NCI-H226 (cell line): ENCODE measurements at regions not wholly inside any gene's neighbourhood (a gene's known extent, or its start where the extent isn't known, plus 50 kb on each side); places are given as distances from the start of the nearest gene placed in this dataset.
"Not testable (repeated sequence)": the region's sequence is repeated elsewhere in the genome, so short reads cannot be mapped to it uniquely, and the experiment has no call there.

Experiments used
- DNase-seq: peaks from one replicate; pipeline ENCODE4 v3.0.0-alpha.2; 2015

- DNase-seq: not testable (repeated sequence)
Measured at GRCh38 chr6:85071845-85072244, 307.4 kb upstream of the TBX18 start.

- no peak for DNase-seq
Measured at GRCh38 chr6:85069577-85069976, 305.2 kb upstream of the TBX18 start.

DNA sequence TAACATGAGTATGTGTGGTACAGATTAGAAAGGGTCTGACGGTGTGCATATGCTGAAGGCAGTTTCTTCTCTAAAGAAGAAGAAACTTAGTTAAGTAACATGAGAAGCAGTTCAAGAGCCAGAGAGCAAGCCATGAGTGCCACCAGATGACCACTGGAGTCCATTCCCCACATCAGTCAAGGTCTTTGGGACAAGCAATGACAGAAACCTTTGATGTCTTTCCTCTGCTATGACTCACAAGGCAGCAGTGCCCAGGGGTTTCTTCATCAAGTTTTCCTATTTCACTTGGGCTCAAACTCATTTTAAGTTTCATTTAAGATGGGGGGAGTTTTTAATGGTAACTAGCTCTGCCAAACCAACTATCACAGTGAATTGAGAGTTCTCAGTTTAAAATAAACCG lies 303.8 kb upstream of the TBX18 start:
- DNase-seq: no peak

GRCh38 chr6:85066266-85066665 lies 301.9 kb upstream of the TBX18 start:
- DNase-seq: no peak

DNA sequence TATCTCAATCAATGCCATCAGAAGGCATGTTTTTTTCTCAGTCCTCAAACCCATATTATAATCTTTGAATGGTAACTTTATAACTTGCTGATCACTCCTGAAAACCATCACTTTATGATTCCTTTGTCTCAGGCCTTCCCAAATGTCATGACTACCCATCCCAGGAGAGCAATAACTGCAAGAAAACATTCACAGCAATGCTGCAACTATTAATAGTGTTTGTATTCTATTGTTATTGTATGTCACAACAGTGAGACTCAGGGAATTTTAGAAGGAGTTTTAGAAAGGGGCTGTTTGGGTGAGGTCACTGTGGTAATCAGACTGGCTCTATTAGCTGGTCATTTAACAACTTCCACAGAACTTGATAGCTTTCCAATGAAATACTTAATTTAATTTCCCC lies 301.4 kb upstream of the TBX18 start:
- DNase-seq: no peak

DNA sequence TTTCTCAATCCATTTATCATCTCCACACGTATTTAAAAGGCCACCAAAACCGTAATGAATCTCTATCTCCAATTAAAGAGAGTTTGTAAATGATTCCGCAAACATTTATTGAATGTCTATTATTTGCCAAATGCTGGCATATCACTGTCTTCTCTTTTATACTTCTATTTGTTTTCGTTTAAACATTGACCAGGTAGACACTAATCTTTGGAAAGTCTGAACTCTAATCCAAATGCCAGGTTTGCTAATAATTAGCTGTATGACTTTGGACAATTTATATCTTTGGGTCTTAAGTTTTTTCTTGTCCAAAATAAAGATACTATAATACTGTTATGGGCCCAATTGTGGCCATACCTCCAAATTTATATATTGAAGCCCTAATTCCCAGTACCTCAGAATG lies 299.2 kb upstream of the TBX18 start:
- DNase-seq: no peak

DNA sequence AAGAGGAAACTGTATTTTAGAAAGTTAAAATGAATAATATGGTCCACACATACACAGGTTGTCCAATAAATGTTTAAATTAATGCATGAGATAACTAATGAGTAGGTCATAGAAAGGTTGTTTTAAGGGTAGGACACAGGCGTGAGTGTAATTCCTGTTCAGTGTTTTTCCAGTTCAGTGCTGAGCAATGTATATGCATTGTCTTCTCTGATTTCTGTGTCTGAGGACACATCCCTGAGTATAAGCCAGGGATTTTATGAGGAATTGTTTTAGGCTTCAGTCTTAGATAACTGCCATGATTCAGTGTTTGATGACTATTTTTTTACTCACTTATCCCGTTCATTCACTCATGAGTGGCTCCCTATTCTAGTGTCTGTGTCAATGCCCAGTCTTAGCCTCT lies 298.5 kb upstream of the TBX18 start:
- no peak for DNase-seq

GRCh38 chr6:85058806-85059205 lies 294.4 kb upstream of the TBX18 start:
- peak; percentile 37 for DNase-seq

DNA sequence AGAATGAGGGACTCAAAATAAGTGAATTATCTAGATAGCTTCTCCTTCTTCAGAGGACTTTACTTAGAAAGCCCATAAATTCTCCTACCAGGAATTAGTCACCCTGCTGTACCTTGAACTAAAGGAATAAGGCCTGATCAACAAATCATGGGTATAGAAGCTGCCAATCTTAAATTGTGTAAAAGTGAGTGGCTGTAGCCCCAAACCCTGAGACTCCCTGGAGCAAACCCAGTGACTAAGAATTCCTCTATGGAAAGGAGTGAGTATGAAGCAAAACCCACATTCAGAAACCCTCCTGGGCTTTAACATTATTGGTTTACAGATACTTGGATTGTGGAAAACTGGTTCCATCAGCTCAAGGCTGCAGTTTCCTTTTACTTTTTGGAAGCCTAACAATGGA lies 285.8 kb upstream of the TBX18 start:
- DNase-seq: no peak

DNA sequence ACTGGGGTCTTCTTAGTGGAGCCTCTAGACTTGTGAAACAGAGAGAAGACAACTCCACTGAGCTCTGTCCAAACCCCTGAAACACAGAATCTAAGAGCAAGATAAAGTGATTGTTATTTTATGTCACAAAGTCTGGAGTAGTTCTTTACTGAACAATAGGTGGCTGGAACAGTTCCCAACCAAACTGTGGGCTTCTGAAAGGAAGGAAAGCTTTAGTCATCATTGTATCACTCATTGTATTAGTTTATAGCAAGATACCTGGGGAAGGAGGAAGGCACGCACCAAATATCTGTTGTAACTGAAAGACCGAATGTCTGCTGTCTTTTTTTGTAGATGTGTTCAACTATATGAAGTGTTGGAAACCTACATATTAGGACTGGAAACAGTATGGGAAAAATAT lies 284.9 kb upstream of the TBX18 start:
- DNase-seq: no peak

GRCh38 chr6:85047818-85048217 lies 283.4 kb upstream of the TBX18 start:
- DNase-seq: no peak

GRCh38 chr6:85045767-85046166 lies 281.4 kb upstream of the TBX18 start:
- DNase-seq: not testable (repeated sequence)

GRCh38 chr6:85044361-85044760 lies 280.0 kb upstream of the TBX18 start:
- no peak for DNase-seq

DNA sequence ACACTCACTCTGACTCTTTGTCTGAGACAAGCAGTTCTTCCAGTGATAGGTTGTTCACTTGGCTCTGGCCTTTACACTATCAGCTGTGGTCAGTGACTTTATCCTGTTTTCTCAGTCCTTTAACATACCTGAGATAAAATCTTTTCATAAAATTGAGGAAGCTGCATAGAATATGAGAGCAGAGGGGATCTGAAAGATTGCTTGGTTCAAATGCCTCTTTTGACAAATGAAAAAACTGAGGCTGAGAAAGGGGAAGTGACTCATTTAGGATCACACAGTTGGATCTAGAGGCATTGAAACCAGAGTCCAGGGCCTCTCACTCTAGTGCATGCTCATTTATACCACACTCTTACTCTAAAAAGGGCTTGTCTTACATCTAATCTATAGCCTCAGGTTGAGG lies 277.0 kb upstream of the TBX18 start:
- DNase-seq: peak; percentile 41

DNA sequence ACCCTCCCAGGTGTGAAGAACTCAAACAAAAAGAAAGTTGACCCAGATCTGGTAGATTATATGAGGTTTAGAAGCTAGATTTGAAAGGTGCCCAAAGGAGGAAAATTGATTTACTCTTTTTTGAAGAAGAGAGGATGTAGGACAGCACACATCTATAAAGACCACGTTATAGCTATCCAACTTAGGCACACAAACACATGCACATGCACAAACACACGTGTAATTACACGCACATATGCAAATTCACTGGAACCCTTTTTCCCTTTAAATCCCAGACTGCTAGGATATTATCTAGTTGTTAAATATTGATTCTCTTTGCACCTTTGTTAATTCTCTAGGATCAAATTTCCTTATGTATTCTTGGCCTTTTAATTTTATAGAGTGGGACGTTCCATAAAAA lies 272.8 kb upstream of the TBX18 start:
- DNase-seq: no peak

- no peak for DNase-seq
Measured at GRCh38 chr6:85035766-85036165, 271.4 kb upstream of the TBX18 start.

GRCh38 chr6:85033547-85033946 lies 269.1 kb upstream of the TBX18 start:
- no peak for DNase-seq

- DNase-seq: no peak
Measured at GRCh38 chr6:85026021-85026420, 261.6 kb upstream of the TBX18 start.

GRCh38 chr6:85023721-85024120 lies 259.3 kb upstream of the TBX18 start:
- no peak for DNase-seq

- no peak for DNase-seq
Measured at GRCh38 chr6:85017352-85017751, 253.0 kb upstream of the TBX18 start.

- no peak for DNase-seq
Measured at GRCh38 chr6:85016726-85017125, 252.3 kb upstream of the TBX18 start.

DNA sequence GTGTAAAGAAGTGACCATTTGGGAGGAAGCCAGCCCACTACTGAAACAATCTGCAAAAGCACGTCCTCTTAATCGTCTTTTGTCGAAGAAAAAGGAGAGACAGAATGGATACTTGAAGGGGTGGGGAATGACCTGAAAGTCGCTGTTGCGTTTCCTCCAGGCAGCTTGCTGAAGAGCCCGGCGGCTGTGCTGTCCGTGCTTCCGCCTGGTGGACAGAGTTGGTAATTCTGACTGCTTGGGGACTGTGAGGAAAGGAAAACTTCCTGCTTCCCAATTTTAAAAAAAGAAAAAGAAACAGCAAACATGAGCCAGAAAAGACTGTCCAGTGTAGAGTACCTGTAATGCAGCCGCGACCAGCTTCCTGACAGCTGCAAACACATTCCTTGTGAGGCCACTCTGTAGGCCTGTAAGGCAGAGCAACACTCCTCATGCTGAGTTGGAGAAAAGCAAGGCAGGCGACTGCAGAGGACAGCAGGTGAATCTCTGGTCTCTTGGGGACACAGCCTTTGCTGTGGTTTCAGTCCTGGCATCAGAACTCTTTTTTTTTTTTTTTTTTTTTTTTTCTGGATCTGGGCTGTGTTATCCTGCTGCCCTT lies 251.1 kb upstream of the TBX18 start:
- peak; percentile 67 for DNase-seq

- DNase-seq: no peak
Measured at GRCh38 chr6:85010865-85011264, 246.5 kb upstream of the TBX18 start.

GRCh38 chr6:85008296-85009009 lies 244.1 kb upstream of the TBX18 start:
- DNase-seq: peak; percentile 7

DNA sequence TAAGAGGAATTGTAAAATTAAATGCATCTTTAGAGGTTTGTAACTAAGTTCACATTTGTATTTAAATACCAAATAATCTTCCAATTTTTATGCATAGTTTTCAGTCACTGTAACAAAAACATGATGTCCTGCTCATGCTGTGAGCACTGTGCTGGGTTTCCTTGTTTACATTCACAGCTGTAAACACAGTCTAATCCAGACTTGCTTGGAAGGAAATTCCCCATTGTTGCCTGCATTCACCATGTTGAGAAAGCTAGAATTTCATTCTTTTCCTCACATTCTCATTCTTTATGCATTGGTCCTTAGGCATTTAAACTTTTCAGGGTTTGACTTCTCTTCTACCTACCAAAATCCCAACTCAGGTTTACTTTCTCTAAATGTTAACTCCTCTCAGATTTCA lies 242.0 kb upstream of the TBX18 start:
- DNase-seq: no peak
